Hepatocyte (in vitro differentiated cells): ENCODE measurements at regions not wholly inside any gene's neighbourhood (a gene's known extent, or its start where the extent isn't known, plus 50 kb on each side); places are given as distances from the start of the nearest gene placed in this dataset.
A peak's percentile ranks its signal among the peaks of the same experiment; 100 is the strongest.

ENCODE experiments used
- DNase-seq: peaks from one replicate; pipeline ENCODE4 v3.0.0-alpha.2; 2016; ENCODE audit warnings: low spot score
- H2AFZ ChIP-seq: fragments of 200-600 bp; sonication (generic); 2 replicates; pipeline ENCODE4 v1.6.0; 2016; ENCODE audit warnings: antibody characterized with exemption, mild to moderate bottlenecking
- H3K27ac ChIP-seq: fragments of 200-600 bp; sonication (generic); 2 replicates; pipeline ENCODE4 v1.5.1; 2016; ENCODE audit warnings: mild to moderate bottlenecking
- H3K27me3 ChIP-seq: fragments of 200-600 bp; sonication (generic); 2 replicates; pipeline ENCODE4 v1.6.1; 2016
- H3K36me3 ChIP-seq: fragments of 200-600 bp; sonication (generic); replicated peaks from 2 replicates; pipeline ENCODE4 v1.5.1; 2016; ENCODE audit warnings: low read depth; ENCODE audit not compliant: insufficient read depth
- H3K4me1 ChIP-seq: fragments of 200-600 bp; sonication (generic); 2 replicates; pipeline ENCODE4 v1.5.1; 2016; ENCODE audit warnings: mild to moderate bottlenecking, moderate library complexity; ENCODE audit not compliant: insufficient read depth
- H3K4me2 ChIP-seq: fragments of 200-600 bp; sonication (generic); 2 replicates; pipeline ENCODE4 v1.6.0; 2016
- H3K4me3 ChIP-seq: fragments of 200-600 bp; sonication (generic); 2 replicates; pipeline ENCODE4 v1.5.1; 2016; ENCODE audit warnings: mild to moderate bottlenecking
- H3K79me2 ChIP-seq: fragments of 200-600 bp; sonication (generic); 2 replicates; pipeline ENCODE4 v1.6.0; 2017; ENCODE audit warnings: mild to moderate bottlenecking
- H3K9me2 ChIP-seq: fragments of 200-600 bp; sonication (generic); replicated peaks from 2 replicates; pipeline ENCODE4 v1.6.0; 2017; ENCODE audit warnings: mild to moderate bottlenecking; ENCODE audit not compliant: insufficient read depth
- H3K9me3 ChIP-seq: fragments of 200-600 bp; sonication (generic); 2 replicates; pipeline ENCODE4 v1.5.1; 2016; ENCODE audit warnings: low read depth, mild to moderate bottlenecking
- H4K20me1 ChIP-seq: fragments of 200-600 bp; sonication (generic); 2 replicates; pipeline ENCODE4 v1.6.0; 2016; ENCODE audit warnings: mild to moderate bottlenecking; ENCODE audit not compliant: insufficient read depth, poor library complexity, severe bottlenecking
- EZH2 ChIP-seq: fragments of 200-600 bp; sonication (generic); IDR thresholded peaks from 2 replicates; pipeline ENCODE4 v1.6.1; 2016; ENCODE audit warnings: antibody characterized with exemption, mild to moderate bottlenecking, borderline replicate concordance
- EZH2phosphoT487 ChIP-seq: fragments of 200-600 bp; sonication (generic); IDR thresholded peaks from one replicate; pipeline ENCODE4 v1.6.1; 2018; ENCODE audit warnings: antibody characterized with exemption, mild to moderate bottlenecking, low read depth, moderate library complexity; ENCODE audit not compliant: unreplicated experiment, severe bottlenecking
- WGBS: methylation state at CpG from one replicate; pipeline ENCODE4 v1.1.6; 2016; ENCODE audit warnings: low lambda C conversion rate; ENCODE audit errors: missing lambda C conversion rate; 5-methylcytosine and 5-hydroxymethylcytosine counted together
- TF ChIP-seq, protein P1 (sequence below): fragments of 200-600 bp; sonication (generic); IDR thresholded peaks from 2 replicates; pipeline ENCODE4 v1.5.1; 2016; ENCODE audit warnings: antibody characterized with exemption, mild to moderate bottlenecking; ENCODE audit not compliant: poor library complexity

DNA sequence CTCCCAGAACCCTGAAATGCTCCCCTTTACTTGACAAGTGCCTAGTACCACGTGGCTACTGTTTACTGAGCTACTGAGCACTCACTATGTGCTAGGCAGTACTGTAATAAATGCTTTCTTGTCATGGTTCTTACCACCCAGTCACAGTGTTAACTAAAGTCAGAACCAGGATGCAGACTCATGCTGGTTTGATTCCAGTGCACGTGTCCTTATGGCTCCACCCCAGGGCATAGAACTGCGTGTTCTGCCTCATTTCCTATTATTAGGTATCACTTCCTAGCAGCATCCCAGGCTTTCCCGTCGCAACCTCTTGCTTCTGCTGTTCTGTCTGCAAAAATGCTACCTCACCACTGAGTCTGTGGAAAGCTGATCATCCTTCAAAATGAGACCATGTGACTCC lies 71.7 kb upstream of the DOCK1 start:
- 75% methylated on average over 5 of the region's 5 CpGs for WGBS

DNA sequence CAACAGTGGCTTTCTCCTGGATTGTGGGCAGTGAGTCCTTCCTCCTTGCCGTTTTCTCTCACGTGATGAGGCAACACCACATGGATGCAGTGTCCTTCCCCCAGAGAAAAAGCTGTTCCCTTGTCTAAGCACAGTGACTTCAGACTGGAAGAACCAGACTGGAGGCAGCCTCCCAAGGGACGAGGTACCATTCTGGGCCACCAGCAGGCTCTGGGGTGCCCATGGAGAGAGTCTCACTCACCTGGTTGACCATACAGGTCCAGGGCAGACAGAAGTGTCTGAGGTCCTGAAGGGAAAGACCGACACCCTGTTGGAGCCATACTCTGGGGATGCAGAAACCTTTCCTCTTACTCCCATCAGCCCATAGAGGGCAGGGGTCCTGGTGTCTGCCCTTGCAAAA lies 69.2 kb upstream of the DOCK1 start:
- 90% methylated on average over 4 of the region's 4 CpGs for WGBS
- H4K20me1 ChIP-seq: no peaks in the 10 kb centered on the region
- TF ChIP-seq, protein P1, sequence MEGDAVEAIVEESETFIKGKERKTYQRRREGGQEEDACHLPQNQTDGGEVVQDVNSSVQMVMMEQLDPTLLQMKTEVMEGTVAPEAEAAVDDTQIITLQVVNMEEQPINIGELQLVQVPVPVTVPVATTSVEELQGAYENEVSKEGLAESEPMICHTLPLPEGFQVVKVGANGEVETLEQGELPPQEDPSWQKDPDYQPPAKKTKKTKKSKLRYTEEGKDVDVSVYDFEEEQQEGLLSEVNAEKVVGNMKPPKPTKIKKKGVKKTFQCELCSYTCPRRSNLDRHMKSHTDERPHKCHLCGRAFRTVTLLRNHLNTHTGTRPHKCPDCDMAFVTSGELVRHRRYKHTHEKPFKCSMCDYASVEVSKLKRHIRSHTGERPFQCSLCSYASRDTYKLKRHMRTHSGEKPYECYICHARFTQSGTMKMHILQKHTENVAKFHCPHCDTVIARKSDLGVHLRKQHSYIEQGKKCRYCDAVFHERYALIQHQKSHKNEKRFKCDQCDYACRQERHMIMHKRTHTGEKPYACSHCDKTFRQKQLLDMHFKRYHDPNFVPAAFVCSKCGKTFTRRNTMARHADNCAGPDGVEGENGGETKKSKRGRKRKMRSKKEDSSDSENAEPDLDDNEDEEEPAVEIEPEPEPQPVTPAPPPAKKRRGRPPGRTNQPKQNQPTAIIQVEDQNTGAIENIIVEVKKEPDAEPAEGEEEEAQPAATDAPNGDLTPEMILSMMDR: no peak
- TF ChIP-seq EZH2: no peak
- no peak for TF ChIP-seq EZH2phosphoT487
- H3K79me2 ChIP-seq: no peaks in the 10 kb centered on the region
- H3K27me3 ChIP-seq: no peaks in the 10 kb centered on the region
- no peak overlapping the region for H3K4me2 ChIP-seq
- no peaks in the 10 kb centered on the region for H3K36me3 ChIP-seq
- H3K9me2 ChIP-seq: no peaks in the 10 kb centered on the region
- no peak overlapping the region for H3K27ac ChIP-seq
- H3K4me3 ChIP-seq: no peak overlapping the region
- no peak for DNase-seq
- no peak overlapping the region for H2AFZ ChIP-seq
- no peaks in the 10 kb centered on the region for H3K9me3 ChIP-seq
- H3K4me1 ChIP-seq: peaks cover 27% of the 10 kb centered on the region

More for the DNA sequence above, 71.7 kb upstream of the DOCK1 start:
- DNase-seq: no peak
- TF ChIP-seq, protein P1: no peak
- TF ChIP-seq EZH2phosphoT487 (no peak), EZH2 (no peak)
- no peak overlapping the region for H3K4me2 ChIP-seq
- no peaks in the 10 kb centered on the region for H3K9me2 ChIP-seq
- no peaks in the 10 kb centered on the region for H3K79me2 ChIP-seq
- H3K36me3 ChIP-seq: no peaks in the 10 kb centered on the region
- H3K9me3 ChIP-seq: no peaks in the 10 kb centered on the region
- no peaks in the 10 kb centered on the region for H4K20me1 ChIP-seq
- no peak overlapping the region for H3K27ac ChIP-seq
- peaks cover 7% of the 10 kb centered on the region for H3K4me1 ChIP-seq
- no peak overlapping the region for H3K4me3 ChIP-seq
- no peak overlapping the region for H2AFZ ChIP-seq
- no peaks in the 10 kb centered on the region for H3K27me3 ChIP-seq

DNA sequence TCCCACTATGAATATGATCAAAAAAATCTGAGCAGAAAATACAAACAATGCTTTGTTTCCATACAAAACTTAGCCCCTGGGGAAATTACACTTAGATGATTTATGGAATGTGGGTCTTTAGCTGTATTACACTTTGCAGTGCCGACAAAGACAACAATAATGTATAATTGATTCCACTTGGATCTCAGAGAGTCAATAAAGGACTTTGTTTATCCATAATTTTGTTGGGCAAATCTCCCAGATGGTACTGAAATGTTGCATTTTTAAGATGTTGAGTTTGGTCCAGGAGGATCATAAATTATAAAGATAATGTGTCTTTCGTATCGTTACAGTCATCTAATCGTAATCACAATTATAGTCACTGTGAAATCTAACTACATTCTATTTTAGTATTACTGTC lies 66.9 kb upstream of the DOCK1 start:
- Histone ChIP-seq H3K36me3 (no peaks in the 10 kb centered on the region), H3K9me3 (no peaks in the 10 kb centered on the region), H2AFZ (no peak overlapping the region), H3K27me3 (no peaks in the 10 kb centered on the region), H3K79me2 (no peaks in the 10 kb centered on the region), H3K4me3 (no peak overlapping the region), H4K20me1 (no peaks in the 10 kb centered on the region), H3K4me2 (peak overlapping the region; percentile 51), H3K9me2 (no peaks in the 10 kb centered on the region), H3K27ac (peak overlapping the region; percentile 39), H3K4me1 (peaks cover 28% of the 10 kb centered on the region)
- WGBS: 68% methylated on average over 4 of the region's 4 CpGs
- TF ChIP-seq EZH2phosphoT487 (no peak), EZH2 (no peak)
- TF ChIP-seq, protein P1: no peak
- no peak for DNase-seq

DNA sequence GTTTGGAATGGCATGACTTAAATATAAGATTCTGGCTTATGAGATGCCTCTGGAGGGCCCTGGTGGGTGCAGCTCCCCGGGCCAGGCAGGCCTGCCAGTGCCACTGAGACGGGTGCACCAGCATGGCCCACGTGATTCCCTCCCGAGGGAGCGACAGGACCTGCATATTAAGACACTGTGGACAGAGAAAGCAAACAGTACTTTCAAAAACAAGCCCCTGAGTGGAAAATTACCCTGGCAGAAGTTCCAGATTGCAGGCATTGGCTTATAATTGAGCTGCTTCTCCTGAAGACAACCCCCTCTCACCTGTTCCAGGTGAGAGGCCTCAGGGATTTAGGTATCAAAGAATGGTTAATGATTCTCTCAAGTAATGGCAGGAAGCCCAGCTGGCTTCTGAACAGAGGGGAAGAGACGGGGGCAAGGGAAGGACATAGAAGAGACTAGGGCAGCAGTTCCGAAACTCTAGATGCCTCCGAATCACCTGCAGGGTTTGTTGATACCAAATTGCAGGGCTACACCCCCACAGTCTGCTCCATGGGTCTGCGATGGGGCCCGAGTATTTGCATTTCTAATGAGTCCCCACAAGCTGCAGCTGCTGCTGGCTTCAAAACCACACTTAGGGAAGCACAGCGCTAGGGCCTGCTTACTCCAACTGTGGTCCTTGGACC lies 66.0 kb upstream of the DOCK1 start:
- H4K20me1 ChIP-seq: no peaks in the 10 kb centered on the region
- peak; percentile 70 for DNase-seq
- H3K36me3 ChIP-seq: no peaks in the 10 kb centered on the region
- 42% methylated on average over 11 of the region's 11 CpGs for WGBS
- no peaks in the 10 kb centered on the region for H3K27me3 ChIP-seq
- peak overlapping the region; percentile 51 for H3K4me2 ChIP-seq
- no peaks in the 10 kb centered on the region for H3K79me2 ChIP-seq
- TF ChIP-seq EZH2phosphoT487: no peak
- TF ChIP-seq, protein P1: no peak
- TF ChIP-seq EZH2: no peak
- no peaks in the 10 kb centered on the region for H3K9me3 ChIP-seq
- H3K27ac ChIP-seq: peak overlapping the region; percentile 39
- H3K4me3 ChIP-seq: no peak overlapping the region
- H3K4me1 ChIP-seq: peaks cover 28% of the 10 kb centered on the region
- H2AFZ ChIP-seq: no peak overlapping the region
- no peaks in the 10 kb centered on the region for H3K9me2 ChIP-seq
